ENCODE measurements at regions not wholly inside any gene's neighbourhood (a gene's known extent, or its start where the extent isn't known, plus 50 kb on each side); places are given as distances from the start of the nearest gene placed in this dataset.

DNA sequence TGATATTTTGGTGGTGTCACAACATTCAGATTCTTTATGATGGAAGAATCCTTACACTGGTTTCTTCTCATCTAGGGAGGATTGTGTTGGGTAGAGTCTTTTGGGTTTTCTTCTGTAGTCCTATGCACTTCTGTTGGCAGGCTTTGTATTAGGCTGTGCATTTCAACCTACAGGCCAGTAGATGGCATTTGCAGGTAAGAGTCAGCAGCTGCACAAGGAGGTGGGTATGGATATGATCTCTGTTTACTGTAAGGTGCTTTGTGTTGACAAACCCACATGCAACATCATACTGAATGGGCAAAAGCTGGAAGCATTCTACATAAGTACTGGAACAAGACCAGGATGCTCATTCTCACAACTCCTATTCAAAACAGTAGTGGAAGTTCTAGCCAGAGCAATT, 656.8 kb downstream of the METTL4 start:
- DNase-seq (no peak), ATAC-seq (ENCODE audit: low read depth in 2 of 2) (no peak)
- no peaks in the 10 kb centered on the region for H3K4me1 Mint-ChIP-seq
- H3K9me3 Mint-ChIP-seq: peaks cover 10 to 26% (median 18%) of the 10 kb centered on the region in 7 donors
- H3K4me3 Mint-ChIP-seq: no peak overlapping the region
- peaks cover 0 to 19% of the 10 kb centered on the region in 2 donors for H3K36me3 Mint-ChIP-seq
- H3K27ac Mint-ChIP-seq: no peak overlapping the region
- H3K27me3 Mint-ChIP-seq: no peaks in the 10 kb centered on the region

DNA sequence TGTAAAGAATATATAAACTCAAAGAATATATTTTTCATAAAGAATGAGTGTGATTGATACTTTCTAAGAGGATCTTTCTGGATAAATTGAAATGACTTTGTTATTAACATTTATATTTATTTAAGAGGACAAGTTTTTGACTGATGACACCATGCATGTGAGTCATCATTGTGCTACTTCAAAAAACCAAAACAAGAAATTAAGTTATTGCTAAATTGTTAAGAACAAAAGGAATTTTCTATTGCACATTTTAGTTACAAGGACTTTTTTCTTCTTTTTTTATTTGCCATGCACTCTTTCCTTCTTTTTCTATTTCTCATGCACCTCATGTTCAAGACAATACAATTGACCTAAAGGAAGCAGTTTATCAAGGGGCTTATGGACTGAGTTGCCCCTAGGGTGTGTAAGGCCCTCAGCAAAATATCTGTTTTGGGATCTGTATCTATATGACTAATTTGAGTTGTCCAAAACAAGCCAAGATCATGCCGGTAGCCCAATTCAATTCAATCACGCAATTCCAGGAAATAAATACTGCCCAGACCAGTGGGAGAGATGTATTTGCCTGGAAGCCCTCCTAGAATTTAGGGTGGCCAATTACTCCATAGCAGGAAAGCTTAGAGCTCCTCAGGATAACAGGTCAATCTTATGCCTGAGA, 654.3 kb downstream of the METTL4 start:
- H3K9me3 Mint-ChIP-seq: peaks cover 4 to 17% (median 12%) of the 10 kb centered on the region in 7 donors
- no peak overlapping the region for H3K27ac Mint-ChIP-seq
- peaks cover 0 to 12% of the 10 kb centered on the region in 2 donors for H3K36me3 Mint-ChIP-seq
- H3K4me3 Mint-ChIP-seq: no peak overlapping the region
- H3K4me1 Mint-ChIP-seq: no peaks in the 10 kb centered on the region
- no peak for ATAC-seq (ENCODE audit: low read depth in 2 of 2)
- DNase-seq: no peak
- no peaks in the 10 kb centered on the region for H3K27me3 Mint-ChIP-seq

DNA sequence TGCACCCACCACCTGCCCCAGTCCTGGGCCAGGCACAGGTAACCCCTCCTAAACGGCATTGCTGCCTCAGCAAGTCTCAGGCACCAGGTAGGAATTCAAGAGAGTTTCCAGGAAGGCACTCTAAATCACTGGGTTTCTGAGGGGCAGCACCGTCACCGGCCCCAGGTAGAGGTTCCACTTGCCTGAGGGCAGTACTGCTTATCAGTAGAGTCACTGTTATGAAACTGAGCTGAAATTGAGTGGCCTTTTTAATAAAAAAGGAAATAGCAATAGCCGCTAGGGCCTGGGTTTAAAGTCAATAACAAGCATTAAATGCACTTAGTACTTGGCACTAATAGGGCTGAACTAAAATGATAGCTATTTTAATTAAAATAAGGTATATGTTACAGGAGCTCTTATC, 653.7 kb downstream of the METTL4 start:
- Mint-ChIP-seq H3K36me3 (peaks cover 0 to 12% of the 10 kb centered on the region in 2 donors), H3K4me1 (no peaks in the 10 kb centered on the region), H3K27ac (no peak overlapping the region), H3K27me3 (no peaks in the 10 kb centered on the region), H3K9me3 (peaks cover 4 to 17% (median 12%) of the 10 kb centered on the region in 7 donors), H3K4me3 (no peak overlapping the region)
- DNase-seq (no peak), ATAC-seq (ENCODE audit: low read depth in 2 of 2) (no peak)

DNA sequence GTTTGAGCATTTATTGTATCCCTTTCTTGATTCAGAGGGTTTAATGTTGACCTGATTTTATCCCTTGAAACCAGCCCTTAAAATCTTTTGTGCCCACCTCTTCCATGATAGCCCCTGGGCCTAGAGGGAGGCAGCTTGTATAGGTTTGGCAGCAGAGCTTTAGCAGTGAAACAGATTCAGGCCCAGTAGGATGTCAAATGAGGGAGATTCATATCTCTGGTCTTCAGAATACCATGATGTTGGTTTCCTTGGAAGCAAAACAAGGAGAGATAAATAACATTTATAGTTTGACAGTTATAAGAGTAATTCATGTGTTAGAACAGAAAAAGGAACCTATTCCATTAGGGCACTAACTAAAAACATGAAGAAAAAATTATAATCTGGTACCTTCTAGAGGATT, 649.2 kb downstream of the METTL4 start:
- H3K36me3 Mint-ChIP-seq: no peaks in the 10 kb centered on the region
- H3K4me1 Mint-ChIP-seq: no peaks in the 10 kb centered on the region
- no peak overlapping the region for H3K4me3 Mint-ChIP-seq
- no peak for ATAC-seq (ENCODE audit: low read depth in 2 of 2)
- DNase-seq: no peak
- peaks cover 0 to 5% (median 1%) of the 10 kb centered on the region in 7 donors for H3K9me3 Mint-ChIP-seq
- no peaks in the 10 kb centered on the region for H3K27me3 Mint-ChIP-seq
- H3K27ac Mint-ChIP-seq: no peak overlapping the region

DNA sequence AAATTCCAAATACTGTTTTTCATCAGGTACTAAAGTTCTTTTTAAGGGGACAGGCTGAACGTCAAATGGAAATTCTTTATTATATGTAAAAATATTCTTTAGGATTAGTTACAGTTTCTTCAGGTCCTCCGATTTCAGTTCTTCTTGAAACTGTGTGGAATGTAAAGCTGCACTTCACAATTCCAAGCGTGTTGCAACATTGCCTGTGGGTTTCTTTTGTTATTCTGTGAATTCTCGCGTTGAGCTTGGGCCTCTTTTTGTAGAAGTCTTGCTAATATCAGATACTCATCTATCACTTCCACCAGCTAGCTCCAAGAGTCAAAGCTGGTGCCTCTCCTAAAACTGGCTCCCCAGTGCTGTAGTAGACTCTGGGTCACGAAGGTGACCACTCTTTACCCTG, 642.6 kb downstream of the METTL4 start:
- no peaks in the 10 kb centered on the region for H3K4me1 Mint-ChIP-seq
- no peak overlapping the region for H3K4me3 Mint-ChIP-seq
- H3K27me3 Mint-ChIP-seq: no peaks in the 10 kb centered on the region
- no peaks in the 10 kb centered on the region for H3K36me3 Mint-ChIP-seq
- H3K9me3 Mint-ChIP-seq: peaks cover 0 to 8% (median 2%) of the 10 kb centered on the region in 7 donors
- H3K27ac Mint-ChIP-seq: no peak overlapping the region
- ATAC-seq (ENCODE audit: low read depth in 2 of 2) (no peak), DNase-seq (no peak)

DNA sequence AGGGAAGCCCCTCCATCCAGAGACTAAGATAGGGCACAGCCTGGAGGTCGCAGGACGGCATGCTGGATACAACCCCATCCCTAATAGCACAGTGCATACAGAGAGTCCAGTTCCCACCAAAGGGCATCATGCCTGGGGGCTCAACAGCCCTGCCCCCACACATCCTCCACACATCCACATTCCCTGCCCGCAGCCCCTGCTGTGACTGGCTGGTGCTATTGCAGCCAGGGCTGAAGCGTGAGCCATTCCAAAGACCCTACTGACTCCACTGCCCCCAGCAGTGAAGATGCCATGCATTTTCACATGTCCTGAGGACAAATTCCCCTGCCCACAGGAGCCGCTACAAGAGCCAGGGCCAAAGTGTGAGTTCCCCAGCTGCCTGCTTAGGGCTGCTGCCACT, 641.6 kb downstream of the METTL4 start:
- no peak for DNase-seq
- no peak for ATAC-seq (ENCODE audit: low read depth in 2 of 2)
- no peaks in the 10 kb centered on the region for H3K27me3 Mint-ChIP-seq
- H3K27ac Mint-ChIP-seq: no peak overlapping the region
- no peaks in the 10 kb centered on the region for H3K4me1 Mint-ChIP-seq
- no peaks in the 10 kb centered on the region for H3K36me3 Mint-ChIP-seq
- H3K9me3 Mint-ChIP-seq: peaks cover 0 to 8% (median 2%) of the 10 kb centered on the region in 7 donors
- no peak overlapping the region for H3K4me3 Mint-ChIP-seq

DNA sequence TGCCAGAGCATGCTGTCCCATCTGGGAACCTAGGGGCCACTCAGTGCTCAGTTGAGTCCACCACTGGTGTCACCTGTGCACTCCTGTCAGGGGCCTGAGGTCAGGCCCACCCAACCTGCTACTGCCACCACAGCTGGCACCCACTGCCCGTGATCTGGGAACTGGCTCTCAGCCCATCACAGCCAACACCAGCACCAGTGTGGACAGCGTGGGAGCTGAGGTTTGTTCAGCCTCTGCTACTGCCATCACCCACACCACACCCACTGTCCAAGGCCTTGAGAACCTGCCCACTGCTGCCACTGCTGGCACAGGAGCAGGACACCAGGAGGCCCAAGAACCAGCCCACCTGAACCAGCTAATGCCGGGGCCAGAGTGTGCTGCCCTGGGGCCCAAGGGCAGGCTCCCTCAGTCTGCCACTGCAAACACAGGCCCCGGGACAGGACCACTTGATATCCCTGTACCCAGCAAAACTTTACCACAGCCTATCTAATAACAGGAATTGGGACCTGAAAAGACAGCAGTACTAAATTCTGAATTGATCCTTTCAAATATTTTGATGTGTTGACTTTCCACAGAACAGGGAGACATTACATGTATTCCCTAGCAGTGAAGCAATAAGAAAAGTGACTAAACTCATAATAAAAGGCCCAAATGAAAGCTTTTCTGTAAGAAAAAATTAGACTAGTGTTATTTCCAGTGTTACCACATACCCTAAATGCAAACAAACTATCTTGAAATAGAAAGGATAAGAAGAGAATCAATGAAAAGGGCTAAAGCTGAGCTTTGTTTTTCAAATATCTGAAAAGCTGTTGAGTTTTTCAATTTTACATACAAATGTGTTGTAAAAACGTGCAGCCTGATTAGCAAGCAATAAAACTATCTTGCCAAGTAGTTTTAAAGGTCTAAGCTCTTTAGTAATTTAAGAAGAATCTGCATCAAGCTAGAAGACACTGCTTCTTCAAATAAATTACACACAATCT, 640.7 kb downstream of the METTL4 start:
- Mint-ChIP-seq H3K4me3 (no peak overlapping the region), H3K27ac (no peak overlapping the region), H3K9me3 (peaks cover 0 to 7% (median 1%) of the 10 kb centered on the region in 7 donors), H3K27me3 (no peaks in the 10 kb centered on the region), H3K36me3 (no peaks in the 10 kb centered on the region), H3K4me1 (no peaks in the 10 kb centered on the region)
- ATAC-seq (ENCODE audit: low read depth in 2 of 2): no peak
- DNase-seq: no peak

DNA sequence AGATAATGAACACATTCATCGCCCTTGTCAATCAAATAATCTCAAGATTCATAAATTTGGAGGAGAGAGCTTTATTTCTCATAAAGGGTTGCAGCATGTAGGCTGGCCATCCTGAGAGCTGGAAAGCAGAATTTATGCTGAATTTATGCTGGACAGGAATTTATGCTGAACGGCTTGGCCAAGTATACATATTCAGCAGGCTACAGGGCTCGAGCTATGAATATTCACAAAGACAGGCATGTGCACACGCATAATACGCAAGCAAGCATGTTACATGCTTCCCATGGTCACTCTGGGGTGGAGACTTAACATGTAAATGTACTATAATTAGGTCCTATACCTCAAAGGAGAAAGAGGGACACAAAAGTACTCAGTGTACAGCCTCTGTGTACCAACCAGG, 618.8 kb downstream of the METTL4 start:
- DNase-seq: no peak
- Mint-ChIP-seq H3K4me1 (no peaks in the 10 kb centered on the region), H3K9me3 (peaks cover 0 to 7% (median 2%) of the 10 kb centered on the region in 7 donors), H3K36me3 (no peaks in the 10 kb centered on the region), H3K27me3 (no peaks in the 10 kb centered on the region), H3K27ac (no peak overlapping the region), H3K4me3 (no peak overlapping the region)
- ATAC-seq (ENCODE audit: low read depth in 2 of 2): no peak

DNA sequence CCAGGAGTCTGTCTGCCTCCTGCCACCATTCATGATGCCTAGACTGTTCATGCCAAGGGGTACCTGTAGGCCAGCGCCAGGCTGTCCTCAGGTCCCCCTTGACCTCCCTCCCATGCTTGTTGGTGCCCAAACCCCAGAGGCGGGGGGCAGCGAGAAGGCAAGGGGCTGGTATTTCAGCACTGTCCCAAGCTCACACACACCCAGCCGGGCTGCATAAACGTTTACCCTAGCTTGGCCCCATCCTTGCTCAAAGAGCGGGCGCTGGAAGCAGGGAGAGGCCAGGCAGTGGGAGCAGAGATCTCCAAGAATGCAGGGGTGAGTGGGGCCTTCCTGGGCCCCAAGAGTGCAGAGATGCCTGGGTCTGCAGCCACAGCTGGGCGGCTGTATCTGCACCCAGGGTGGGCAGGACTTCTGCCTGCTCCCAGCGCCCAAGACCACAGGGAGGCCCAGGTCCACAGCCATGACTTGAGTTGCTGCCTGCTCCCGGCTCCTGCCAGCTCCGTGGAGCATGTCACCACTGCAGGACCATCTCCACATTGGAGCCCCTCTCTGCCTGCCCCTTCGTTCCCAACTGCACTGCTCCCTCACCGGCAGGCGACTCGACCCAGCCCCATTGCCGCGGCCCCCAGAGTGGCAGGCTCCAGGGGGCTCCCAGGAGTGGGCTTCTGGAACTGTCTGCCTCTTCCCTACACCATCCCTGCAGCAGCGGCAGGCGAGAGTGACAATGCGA, 616.6 kb downstream of the METTL4 start:
- Mint-ChIP-seq H3K4me1 (no peaks in the 10 kb centered on the region), H3K27me3 (peaks cover 0 to under 1% (median 0%) of the 10 kb centered on the region in 3 donors), H3K9me3 (peaks cover 0 to 7% (median 1%) of the 10 kb centered on the region in 7 donors), H3K4me3 (no peak overlapping the region), H3K27ac (no peak overlapping the region), H3K36me3 (no peaks in the 10 kb centered on the region)
- ATAC-seq (ENCODE audit: low read depth in 2 of 2) (no peak), DNase-seq (no peak)

DNA sequence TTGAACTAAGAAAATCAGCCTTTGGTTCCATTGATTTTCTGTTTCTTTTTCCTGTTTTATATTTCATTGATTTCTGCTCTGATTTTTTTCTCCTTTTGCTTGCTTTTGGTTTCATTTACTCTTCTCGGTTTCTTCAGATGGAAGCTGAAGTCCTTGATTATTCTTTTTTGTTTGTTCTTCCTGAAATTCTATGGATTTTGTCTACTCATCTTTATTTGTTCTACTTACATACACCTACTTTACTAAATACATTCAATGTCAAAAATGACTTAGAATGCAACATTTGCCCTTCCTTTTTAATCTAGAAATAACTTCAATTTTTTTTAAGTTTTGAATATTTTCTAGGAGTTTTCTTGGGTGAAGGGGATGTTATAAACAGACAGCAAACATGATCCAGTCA, 612.5 kb downstream of the METTL4 start:
- Mint-ChIP-seq H3K27me3 (peaks cover 0 to 6% (median 5%) of the 10 kb centered on the region in 3 donors), H3K27ac (no peak overlapping the region), H3K4me3 (no peak overlapping the region), H3K4me1 (no peaks in the 10 kb centered on the region), H3K36me3 (no peaks in the 10 kb centered on the region), H3K9me3 (peaks cover 0 to 2% (median 0%) of the 10 kb centered on the region in 7 donors)
- DNase-seq: no peak
- no peak for ATAC-seq (ENCODE audit: low read depth in 2 of 2)

DNA sequence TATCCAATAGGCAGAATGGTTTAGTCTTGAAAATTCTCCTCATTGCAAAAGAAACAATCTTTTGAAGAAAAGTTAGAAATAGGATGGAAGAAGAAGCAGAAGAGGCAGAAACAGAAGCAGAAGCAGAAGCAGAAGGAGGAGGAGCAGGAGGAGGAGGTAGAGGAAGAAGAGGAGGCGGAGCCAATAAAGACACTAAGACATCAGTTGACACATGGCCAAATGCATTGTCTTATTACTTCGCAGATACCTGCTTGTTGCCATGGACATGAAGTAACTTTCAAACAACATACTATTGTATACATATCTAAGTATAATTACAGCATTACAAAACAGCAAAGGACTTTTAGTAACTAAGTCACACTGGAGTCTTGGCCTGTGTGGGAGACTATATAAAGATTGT, 606.3 kb downstream of the METTL4 start:
- H3K9me3 Mint-ChIP-seq: no peaks in the 10 kb centered on the region
- no peaks in the 10 kb centered on the region for H3K4me1 Mint-ChIP-seq
- no peak overlapping the region for H3K4me3 Mint-ChIP-seq
- no peaks in the 10 kb centered on the region for H3K36me3 Mint-ChIP-seq
- DNase-seq (no peak), ATAC-seq (ENCODE audit: low read depth in 2 of 2) (no peak)
- H3K27me3 Mint-ChIP-seq: peaks cover 0 to 4% (median 2%) of the 10 kb centered on the region in 3 donors
- no peak overlapping the region for H3K27ac Mint-ChIP-seq

DNA sequence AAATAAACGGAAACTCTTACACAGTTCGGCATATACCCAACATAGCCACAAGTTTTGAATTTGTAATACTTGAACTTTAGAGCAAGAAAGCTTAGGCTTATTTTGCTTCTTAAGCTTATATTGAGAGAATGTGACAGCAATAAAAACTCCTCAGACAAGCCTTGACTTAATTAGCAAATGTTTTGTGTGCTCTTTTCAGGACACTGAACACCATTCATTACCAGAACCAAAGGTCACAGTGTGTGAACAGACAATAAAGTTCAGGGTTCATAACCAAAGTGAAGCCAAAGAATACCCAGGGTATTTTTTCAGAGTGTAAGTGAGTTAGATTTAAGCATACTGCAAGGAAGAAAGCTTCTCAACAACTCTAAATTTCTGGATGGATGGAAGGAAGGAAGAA, 605.8 kb downstream of the METTL4 start:
- ATAC-seq (ENCODE audit: low read depth in 2 of 2) (no peak), DNase-seq (no peak)
- H3K9me3 Mint-ChIP-seq: no peaks in the 10 kb centered on the region
- H3K4me3 Mint-ChIP-seq: no peak overlapping the region
- H3K36me3 Mint-ChIP-seq: no peaks in the 10 kb centered on the region
- no peaks in the 10 kb centered on the region for H3K27me3 Mint-ChIP-seq
- no peaks in the 10 kb centered on the region for H3K4me1 Mint-ChIP-seq
- H3K27ac Mint-ChIP-seq: no peak overlapping the region

DNA sequence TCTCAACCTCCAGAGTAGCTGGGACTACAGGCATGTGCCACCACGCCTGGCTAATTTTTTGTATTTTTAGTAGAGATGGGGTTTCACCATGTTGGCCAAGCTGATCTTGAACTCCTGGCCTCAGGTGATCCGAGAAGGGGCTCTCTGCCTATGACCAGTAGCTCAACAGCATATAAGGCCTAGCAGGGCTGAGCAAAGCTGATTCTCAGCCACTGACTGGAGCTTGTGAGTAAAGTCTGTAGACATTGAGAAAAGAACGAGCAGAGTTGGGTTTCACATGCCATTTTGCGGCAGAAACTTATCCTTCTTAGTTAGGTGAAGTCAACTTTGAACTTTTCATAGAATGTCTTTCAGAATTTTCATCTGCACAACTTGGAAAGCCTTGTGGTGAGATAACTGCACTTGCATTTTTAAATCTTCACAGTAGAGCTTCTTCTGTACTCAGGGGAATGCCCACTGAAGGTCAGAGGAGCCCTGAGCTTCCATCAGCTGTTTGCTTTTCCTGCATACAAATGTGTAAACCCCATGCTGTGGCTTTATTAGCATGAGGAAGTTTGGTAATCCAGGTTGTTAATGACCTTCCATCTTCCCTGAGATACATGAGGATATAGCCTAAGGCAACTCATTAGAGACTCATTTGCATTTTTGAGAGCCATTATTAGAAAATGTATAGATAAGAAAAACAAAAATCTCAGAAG, 602.4 kb downstream of the METTL4 start:
- no peak overlapping the region for H3K4me3 Mint-ChIP-seq
- DNase-seq: no peak
- no peaks in the 10 kb centered on the region for H3K36me3 Mint-ChIP-seq
- ATAC-seq (ENCODE audit: low read depth in 2 of 2): no peak
- no peak overlapping the region for H3K27ac Mint-ChIP-seq
- H3K27me3 Mint-ChIP-seq: peaks cover 0 to 6% (median 0%) of the 10 kb centered on the region in 3 donors
- no peaks in the 10 kb centered on the region for H3K4me1 Mint-ChIP-seq
- H3K9me3 Mint-ChIP-seq: peaks cover 0 to 3% (median 0%) of the 10 kb centered on the region in 7 donors

All from naive B cell (primary cell).